ENCODE measurements at regions not wholly inside any gene's neighbourhood (a gene's known extent, or its start where the extent isn't known, plus 50 kb on each side); places are given as distances from the start of the nearest gene placed in this dataset.

DNA sequence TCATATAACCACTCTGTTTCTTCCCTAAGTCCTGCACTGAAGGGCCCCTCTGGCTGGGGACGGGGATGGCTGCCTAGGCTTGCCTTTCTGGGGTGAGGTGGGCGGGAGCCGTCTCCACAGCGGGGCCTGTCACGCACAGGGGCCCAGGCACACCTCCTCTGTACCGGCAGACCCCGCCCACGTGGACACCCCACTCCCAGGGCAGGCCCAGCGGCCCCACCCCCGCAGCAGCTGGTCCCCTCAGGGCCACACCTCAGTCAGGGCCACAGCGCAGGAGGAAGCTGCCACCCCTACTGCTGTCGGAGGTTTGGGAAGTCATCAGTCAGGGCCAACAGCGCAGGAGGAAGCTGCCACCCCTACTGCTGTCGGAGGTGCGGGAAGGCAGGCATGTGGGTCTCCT, 257.6 kb upstream of the RAB6C start:
- Histone ChIP-seq H3K27me3 (ENCODE audit: control insufficient read depth, insufficient read depth, low read length) (no peaks in the 10 kb centered on the region), H3K79me2 (no peaks in the 10 kb centered on the region), H3K36me3 (ENCODE audit: control insufficient read depth, insufficient read depth, low read length) (no peaks in the 10 kb centered on the region), H3K9me3 (ENCODE audit: control insufficient read depth, low read length) (no peaks in the 10 kb centered on the region), H3K9ac (no peak overlapping the region), H3K4me3 (ENCODE audit: low read depth, low read length) (no peak overlapping the region), H3K27ac (no peak overlapping the region), H3K4me1 (no peaks in the 10 kb centered on the region), H2AFZ (no peak overlapping the region), H3K4me2 (ENCODE audit: low read length) (no peak overlapping the region)
- TF ChIP-seq, protein P1, sequence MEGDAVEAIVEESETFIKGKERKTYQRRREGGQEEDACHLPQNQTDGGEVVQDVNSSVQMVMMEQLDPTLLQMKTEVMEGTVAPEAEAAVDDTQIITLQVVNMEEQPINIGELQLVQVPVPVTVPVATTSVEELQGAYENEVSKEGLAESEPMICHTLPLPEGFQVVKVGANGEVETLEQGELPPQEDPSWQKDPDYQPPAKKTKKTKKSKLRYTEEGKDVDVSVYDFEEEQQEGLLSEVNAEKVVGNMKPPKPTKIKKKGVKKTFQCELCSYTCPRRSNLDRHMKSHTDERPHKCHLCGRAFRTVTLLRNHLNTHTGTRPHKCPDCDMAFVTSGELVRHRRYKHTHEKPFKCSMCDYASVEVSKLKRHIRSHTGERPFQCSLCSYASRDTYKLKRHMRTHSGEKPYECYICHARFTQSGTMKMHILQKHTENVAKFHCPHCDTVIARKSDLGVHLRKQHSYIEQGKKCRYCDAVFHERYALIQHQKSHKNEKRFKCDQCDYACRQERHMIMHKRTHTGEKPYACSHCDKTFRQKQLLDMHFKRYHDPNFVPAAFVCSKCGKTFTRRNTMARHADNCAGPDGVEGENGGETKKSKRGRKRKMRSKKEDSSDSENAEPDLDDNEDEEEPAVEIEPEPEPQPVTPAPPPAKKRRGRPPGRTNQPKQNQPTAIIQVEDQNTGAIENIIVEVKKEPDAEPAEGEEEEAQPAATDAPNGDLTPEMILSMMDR (IDR thresholded peaks at IDR 0.05) = no peak

DNA sequence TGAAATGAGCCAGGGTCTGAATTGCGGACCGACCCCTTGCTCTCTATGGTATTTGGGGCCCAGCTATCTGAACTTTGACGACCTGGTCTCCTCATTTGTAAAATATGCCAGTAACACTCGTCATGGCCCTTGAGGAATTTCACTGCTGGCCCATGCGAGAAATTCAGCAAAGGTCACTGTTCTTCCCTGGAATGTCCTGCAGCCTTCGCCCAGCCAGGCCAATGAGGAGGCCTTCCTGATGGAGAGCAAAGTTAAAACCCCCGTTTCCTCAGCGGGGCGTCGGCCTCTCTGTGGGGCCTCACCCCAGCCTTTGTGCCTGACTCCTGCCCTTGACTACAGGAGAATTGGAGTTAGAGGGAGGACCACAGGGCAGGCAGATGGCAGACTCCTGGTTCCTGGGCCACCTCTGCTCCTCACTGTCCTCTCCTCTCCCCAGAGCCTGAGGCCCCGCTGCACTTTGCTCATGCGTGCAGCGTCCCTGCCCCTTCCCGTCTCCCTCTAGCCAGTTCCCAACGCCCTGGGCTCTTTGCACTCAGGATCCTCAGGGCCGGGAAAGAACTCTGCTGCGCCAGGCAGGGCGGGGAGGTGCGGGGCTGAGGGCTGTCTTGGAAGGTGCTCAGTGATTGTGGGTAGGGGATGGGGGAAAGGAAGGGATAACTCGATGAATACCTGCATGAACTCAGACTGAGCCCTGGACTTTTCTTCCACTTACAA, 257.0 kb upstream of the RAB6C start:
- Histone ChIP-seq H2AFZ (no peak overlapping the region), H3K9ac (no peak overlapping the region), H3K27me3 (ENCODE audit: control insufficient read depth, insufficient read depth, low read length) (no peaks in the 10 kb centered on the region), H3K36me3 (ENCODE audit: control insufficient read depth, insufficient read depth, low read length) (no peaks in the 10 kb centered on the region), H3K4me1 (no peaks in the 10 kb centered on the region), H3K79me2 (no peaks in the 10 kb centered on the region), H3K9me3 (ENCODE audit: control insufficient read depth, low read length) (no peaks in the 10 kb centered on the region), H3K4me2 (ENCODE audit: low read length) (no peak overlapping the region), H3K27ac (no peak overlapping the region), H3K4me3 (ENCODE audit: low read depth, low read length) (no peak overlapping the region)
- TF ChIP-seq, protein P1 (IDR thresholded peaks at IDR 0.05) = no peak

DNA sequence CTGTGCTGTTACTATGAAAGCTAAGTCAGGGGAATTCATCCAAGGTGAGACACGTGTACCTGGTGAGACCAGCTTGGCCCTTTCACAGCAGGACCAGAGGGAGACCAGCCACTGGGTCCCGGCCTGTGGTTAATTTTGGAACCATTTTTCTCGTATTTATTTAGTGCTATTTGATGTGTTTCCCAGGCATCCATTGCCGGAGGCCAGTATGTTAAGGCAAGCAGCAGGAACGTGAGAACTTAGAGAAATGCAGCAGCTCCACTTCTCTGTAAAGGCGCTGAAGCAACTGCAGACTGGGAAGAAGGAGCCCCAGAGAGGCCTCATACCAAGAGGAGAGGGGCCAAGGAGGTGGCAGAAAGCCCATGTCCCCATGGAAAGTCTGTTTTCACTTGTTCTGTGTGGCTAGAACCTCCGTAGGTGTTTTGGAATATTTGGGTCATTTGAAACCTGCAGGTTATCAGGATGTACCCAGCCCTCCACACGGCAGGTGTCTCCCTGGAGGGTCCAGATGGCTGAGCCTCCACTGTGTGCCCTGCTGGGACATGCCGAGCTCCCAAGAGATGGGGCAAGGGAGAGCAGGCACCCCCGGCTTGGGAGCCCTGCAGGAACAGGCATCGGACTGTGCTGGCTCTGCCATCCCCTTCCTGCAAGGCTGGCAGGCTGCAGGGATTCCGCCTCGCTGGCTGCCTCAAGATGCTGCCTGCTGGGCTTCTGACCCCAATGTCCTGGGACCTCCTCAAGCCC, 256.0 kb upstream of the RAB6C start:
- no peak overlapping the region for H2AFZ ChIP-seq
- H3K9me3 ChIP-seq (ENCODE audit: control insufficient read depth, low read length) = no peaks in the 10 kb centered on the region
- no peaks in the 10 kb centered on the region for H3K79me2 ChIP-seq
- H3K4me3 ChIP-seq (ENCODE audit: low read depth, low read length) = no peak overlapping the region
- H3K36me3 ChIP-seq (ENCODE audit: control insufficient read depth, insufficient read depth, low read length) = no peaks in the 10 kb centered on the region
- no peaks in the 10 kb centered on the region for H3K27me3 ChIP-seq (ENCODE audit: control insufficient read depth, insufficient read depth, low read length)
- no peak overlapping the region for H3K9ac ChIP-seq
- TF ChIP-seq, protein P1 (IDR thresholded peaks at IDR 0.05) = no peak
- H3K4me2 ChIP-seq (ENCODE audit: low read length) = no peak overlapping the region
- no peaks in the 10 kb centered on the region for H3K4me1 ChIP-seq
- H3K27ac ChIP-seq = no peak overlapping the region

DNA sequence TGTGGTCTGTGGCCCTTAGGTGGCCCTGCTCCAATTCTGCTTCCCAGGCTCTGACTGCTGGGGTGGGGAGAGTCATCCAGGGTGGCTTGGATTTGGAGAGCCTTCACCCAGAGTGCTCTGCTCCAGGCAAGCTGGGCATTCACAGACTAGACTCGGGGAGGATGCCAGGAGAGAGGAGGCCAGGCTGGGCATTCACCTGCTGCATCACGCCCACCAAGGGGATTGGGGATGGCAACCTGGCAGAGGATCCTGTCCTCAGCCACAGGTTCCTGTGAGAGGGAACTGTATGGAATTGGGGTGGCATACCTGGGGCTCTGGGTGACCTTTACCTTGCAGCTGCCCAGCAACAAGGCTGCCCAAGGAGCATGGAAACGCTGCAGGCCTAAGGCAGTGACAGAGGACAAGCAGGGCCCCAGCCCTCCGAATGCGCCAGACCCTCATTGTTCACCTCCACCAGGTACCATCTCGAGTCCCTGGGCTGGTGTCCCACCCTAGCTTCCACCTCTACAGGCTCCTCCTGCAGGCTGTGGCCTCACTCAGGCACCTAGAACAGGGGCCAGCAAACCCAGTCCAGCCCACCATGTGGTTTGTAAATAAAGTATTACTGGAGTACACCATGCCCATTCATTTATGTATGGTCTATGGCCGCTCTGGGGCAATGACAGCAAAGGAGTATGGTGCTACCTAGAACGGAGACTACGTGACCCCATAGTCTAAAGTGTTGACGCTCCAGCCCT, 255.3 kb upstream of the RAB6C start:
- H3K4me1 ChIP-seq = no peaks in the 10 kb centered on the region
- H3K27me3 ChIP-seq (ENCODE audit: control insufficient read depth, insufficient read depth, low read length) = no peaks in the 10 kb centered on the region
- no peak overlapping the region for H2AFZ ChIP-seq
- H3K4me3 ChIP-seq (ENCODE audit: low read depth, low read length) = no peak overlapping the region
- TF ChIP-seq, protein P1 (IDR thresholded peaks at IDR 0.05) = no peak
- no peak overlapping the region for H3K27ac ChIP-seq
- no peaks in the 10 kb centered on the region for H3K9me3 ChIP-seq (ENCODE audit: control insufficient read depth, low read length)
- no peak overlapping the region for H3K9ac ChIP-seq
- H3K79me2 ChIP-seq = no peaks in the 10 kb centered on the region
- no peaks in the 10 kb centered on the region for H3K36me3 ChIP-seq (ENCODE audit: control insufficient read depth, insufficient read depth, low read length)
- H3K4me2 ChIP-seq (ENCODE audit: low read length) = no peak overlapping the region

Measured in parathyroid adenoma (tissue), 2 donors.